ENCODE measurements at regions not wholly inside any gene's neighbourhood (a gene's known extent, or its start where the extent isn't known, plus 50 kb on each side); places are given as distances from the start of the nearest gene placed in this dataset.
"Not testable (repeated sequence)": the region's sequence is repeated elsewhere in the genome, so short reads cannot be mapped to it uniquely, and the experiment has no call there.

GRCh38 chrX:47302396-47302795, 68.0 kb upstream of the ZNF157 start:
- Histone ChIP-seq H3K27ac (ENCODE audit: extremely low read depth, low read depth, low read length) (no peak overlapping the region), H3K9me3 (ENCODE audit: control insufficient read depth, insufficient read depth, low read depth, low read length) (no peaks in the 10 kb centered on the region), H3K36me3 (ENCODE audit: control insufficient read depth in 2 of 2, insufficient read depth in 1 of 2, low read length in 2 of 2) (no peaks in the 10 kb centered on the region), H3K4me1 (ENCODE audit: control insufficient read depth, insufficient read depth, low read length) (no peaks in the 10 kb centered on the region), H3K4me3 (ENCODE audit: low read depth, low read length) (no peak overlapping the region)
- POLR2A ChIA-PET, result interaction anchor here (0.6 kb wide), 1 partner anchor 111 kb away, joined by 3 read pairs; no protein-coding TSS in a partner anchor
- CTCF ChIA-PET, result no interaction called here
- TF ChIP-seq ZSCAN16 (tag by site-specific recombination; IDR thresholded peaks at IDR 0.05) (no peak), KLF17 (tag by site-specific recombination; IDR thresholded peaks at IDR 0.05) (no peak)

DNA sequence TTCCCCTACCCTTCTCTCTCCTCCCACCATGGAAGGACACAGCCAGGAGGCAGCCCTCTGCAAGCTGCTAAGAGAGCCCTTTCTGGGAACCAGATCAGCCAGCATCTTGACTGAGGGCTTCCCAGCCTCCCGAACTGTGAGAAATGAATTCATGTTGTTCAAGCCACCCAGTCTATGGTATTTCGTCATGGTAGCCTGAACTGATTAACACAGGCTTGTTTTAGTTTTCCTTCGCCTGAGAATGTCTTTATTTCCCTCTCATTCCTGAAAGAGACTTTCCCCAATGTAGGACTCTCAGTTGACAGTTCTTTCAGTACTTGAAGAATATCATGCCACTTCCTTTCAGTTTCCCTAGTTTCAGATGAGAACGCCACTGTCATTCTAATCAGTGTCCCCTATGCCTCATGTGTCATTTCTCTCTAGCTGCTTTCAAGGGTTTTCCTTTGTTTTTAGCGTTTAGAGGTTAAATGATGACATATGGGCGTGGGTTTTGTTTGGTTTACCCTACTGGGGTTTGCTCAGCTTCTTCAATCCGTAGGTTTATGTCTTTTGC, 63.8 kb upstream of the ZNF157 start:
- H3K36me3 ChIP-seq (ENCODE audit: control insufficient read depth in 2 of 2, insufficient read depth in 1 of 2, low read length in 2 of 2); H3K4me1 ChIP-seq (ENCODE audit: control insufficient read depth, insufficient read depth, low read length); H3K27ac ChIP-seq (ENCODE audit: extremely low read depth, low read depth, low read length); H3K4me3 ChIP-seq (ENCODE audit: low read depth, low read length); POLR2A ChIA-PET; H3K9me3 ChIP-seq (ENCODE audit: control insufficient read depth, insufficient read depth, low read depth, low read length): not testable (repeated sequence)
- CTCF ChIA-PET, result interaction anchor here (0.5 kb wide), 1 partner anchor 37 kb away, joined by 4 read pairs; no protein-coding TSS in a partner anchor

- ChIA-PET CTCF (interaction anchor here (0.6 to 2.6 kb wide), 28 partner anchors 9 to 283 kb away, joined by 3 to 12 read pairs (median 4); no protein-coding TSS in a partner anchor), POLR2A (interaction anchor here (1.1 to 1.3 kb wide), 3 partner anchors 79 to 118 kb away, joined by 3 to 7 read pairs (median 5); partner anchors contain the start of gene USP11)
- Histone ChIP-seq H3K9me3 (ENCODE audit: control insufficient read depth, insufficient read depth, low read depth, low read length) (no peaks in the 10 kb centered on the region), H3K4me1 (ENCODE audit: control insufficient read depth, insufficient read depth, low read length) (no peaks in the 10 kb centered on the region), H3K27ac (ENCODE audit: extremely low read depth, low read depth, low read length) (no peak overlapping the region), H3K4me3 (ENCODE audit: low read depth, low read length) (no peak overlapping the region), H3K36me3 (ENCODE audit: control insufficient read depth in 2 of 2, insufficient read depth in 1 of 2, low read length in 2 of 2) (no peaks in the 10 kb centered on the region)
- TF ChIP-seq PRDM10 (tag by site-specific recombination; IDR thresholded peaks at IDR 0.05) (peak; percentile 45; the same call in 1 of the 2 replicates), ZNF223 (tag by site-specific recombination; IDR thresholded peaks at IDR 0.05) (no peak), ZEB2 (tag by site-specific recombination; IDR thresholded peaks at IDR 0.05) (no peak), ZNF629 (tag by site-specific recombination; IDR thresholded peaks at IDR 0.05) (no peak), ZNF394 (tag by site-specific recombination; IDR thresholded peaks at IDR 0.05; ENCODE audit: borderline replicate concordance) (no peak), KLF10 (tag by site-specific recombination; IDR thresholded peaks at IDR 0.05) (no peak), ZBTB17 (tag by site-specific recombination; IDR thresholded peaks at IDR 0.05) (peak; percentile 42; the same call in 1 of the 2 replicates), ZNF596 (tag by site-specific recombination; IDR thresholded peaks at IDR 0.05) (no peak), GLI2 (tag by site-specific recombination; IDR thresholded peaks at IDR 0.05; ENCODE audit: borderline replicate concordance, low read depth) (no peak), ZNF843 (tag by site-specific recombination; IDR thresholded peaks at IDR 0.05) (no peak), ZNF777 (tag by site-specific recombination; IDR thresholded peaks at IDR 0.05; ENCODE audit: borderline replicate concordance) (no peak), ZNF175 (tag by site-specific recombination; IDR thresholded peaks at IDR 0.05) (no peak), ZNF837 (tag by site-specific recombination; IDR thresholded peaks at IDR 0.05) (no peak), ZNF600 (tag by site-specific recombination; IDR thresholded peaks at IDR 0.05) (no peak), CTCF (tag by site-specific recombination; IDR thresholded peaks at IDR 0.05) (peak; percentile 57; the same call in 1 of the 2 replicates)
- TF ChIP-seq, protein P1, sequence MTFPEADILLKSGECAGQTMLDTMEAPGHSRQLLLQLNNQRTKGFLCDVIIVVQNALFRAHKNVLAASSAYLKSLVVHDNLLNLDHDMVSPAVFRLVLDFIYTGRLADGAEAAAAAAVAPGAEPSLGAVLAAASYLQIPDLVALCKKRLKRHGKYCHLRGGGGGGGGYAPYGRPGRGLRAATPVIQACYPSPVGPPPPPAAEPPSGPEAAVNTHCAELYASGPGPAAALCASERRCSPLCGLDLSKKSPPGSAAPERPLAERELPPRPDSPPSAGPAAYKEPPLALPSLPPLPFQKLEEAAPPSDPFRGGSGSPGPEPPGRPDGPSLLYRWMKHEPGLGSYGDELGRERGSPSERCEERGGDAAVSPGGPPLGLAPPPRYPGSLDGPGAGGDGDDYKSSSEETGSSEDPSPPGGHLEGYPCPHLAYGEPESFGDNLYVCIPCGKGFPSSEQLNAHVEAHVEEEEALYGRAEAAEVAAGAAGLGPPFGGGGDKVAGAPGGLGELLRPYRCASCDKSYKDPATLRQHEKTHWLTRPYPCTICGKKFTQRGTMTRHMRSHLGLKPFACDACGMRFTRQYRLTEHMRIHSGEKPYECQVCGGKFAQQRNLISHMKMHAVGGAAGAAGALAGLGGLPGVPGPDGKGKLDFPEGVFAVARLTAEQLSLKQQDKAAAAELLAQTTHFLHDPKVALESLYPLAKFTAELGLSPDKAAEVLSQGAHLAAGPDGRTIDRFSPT (tag by site-specific recombination; IDR thresholded peaks at IDR 0.05), result no peak
- TF ChIP-seq, protein P2, sequence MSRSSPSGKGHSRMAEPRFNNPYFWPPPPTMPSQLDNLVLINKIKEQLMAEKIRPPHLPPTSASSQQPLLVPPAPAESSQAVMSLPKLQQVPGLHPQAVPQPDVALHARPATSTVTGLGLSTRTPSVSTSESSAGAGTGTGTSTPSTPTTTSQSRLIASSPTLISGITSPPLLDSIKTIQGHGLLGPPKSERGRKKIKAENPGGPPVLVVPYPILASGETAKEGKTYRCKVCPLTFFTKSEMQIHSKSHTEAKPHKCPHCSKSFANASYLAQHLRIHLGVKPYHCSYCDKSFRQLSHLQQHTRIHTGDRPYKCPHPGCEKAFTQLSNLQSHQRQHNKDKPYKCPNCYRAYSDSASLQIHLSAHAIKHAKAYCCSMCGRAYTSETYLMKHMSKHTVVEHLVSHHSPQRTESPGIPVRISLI (tag by site-specific recombination; IDR thresholded peaks at IDR 0.05), result 0 out of 2 replicates have a peak, but pooled peaks have one; percentile 44
These were observed 58.2 kb upstream of the ZNF157 start for GRCh38 chrX:47311932-47312774.
